ENCODE measurements at regions not wholly inside any gene's neighbourhood (a gene's known extent, or its start where the extent isn't known, plus 50 kb on each side); places are given as distances from the start of the nearest gene placed in this dataset.

DNA sequence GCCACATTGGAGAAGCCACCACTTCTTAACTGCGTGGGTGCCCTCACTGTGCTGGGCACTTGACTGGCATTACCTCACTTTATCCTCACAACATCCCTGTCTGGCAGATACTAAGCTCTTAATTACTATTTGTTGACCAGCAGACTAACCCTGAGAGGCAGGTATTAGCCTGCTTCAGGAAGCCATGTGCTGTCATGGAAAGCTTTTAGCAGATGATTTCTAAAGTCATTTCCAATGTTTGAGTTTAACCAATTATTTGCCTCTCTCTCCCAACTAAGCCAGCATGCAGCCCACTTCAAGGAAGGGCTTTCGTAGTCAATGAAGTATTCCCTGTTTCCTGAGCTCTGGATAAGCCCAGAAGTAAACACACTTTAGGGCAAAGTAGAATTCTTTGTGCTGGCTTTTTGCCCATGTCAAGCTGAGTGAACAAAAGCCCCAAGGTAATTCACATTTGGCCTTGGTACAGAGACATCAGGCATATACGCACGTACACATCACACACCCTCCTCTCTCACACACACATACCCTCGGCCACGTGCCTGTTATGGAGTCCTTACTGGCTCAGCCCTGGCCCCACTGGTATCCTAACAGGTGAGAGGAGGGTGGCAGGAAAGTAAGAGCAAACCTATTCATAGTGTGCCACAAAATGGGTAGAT is 108.6 kb downstream of the C1D start:
- H3K4me3 ChIP-seq: no peak overlapping the region
- no peaks in the 10 kb centered on the region for H3K4me1 ChIP-seq
- no peak for TF ChIP-seq POLR2A (IDR thresholded peaks at IDR 0.05)
- TF ChIP-seq, protein P1, sequence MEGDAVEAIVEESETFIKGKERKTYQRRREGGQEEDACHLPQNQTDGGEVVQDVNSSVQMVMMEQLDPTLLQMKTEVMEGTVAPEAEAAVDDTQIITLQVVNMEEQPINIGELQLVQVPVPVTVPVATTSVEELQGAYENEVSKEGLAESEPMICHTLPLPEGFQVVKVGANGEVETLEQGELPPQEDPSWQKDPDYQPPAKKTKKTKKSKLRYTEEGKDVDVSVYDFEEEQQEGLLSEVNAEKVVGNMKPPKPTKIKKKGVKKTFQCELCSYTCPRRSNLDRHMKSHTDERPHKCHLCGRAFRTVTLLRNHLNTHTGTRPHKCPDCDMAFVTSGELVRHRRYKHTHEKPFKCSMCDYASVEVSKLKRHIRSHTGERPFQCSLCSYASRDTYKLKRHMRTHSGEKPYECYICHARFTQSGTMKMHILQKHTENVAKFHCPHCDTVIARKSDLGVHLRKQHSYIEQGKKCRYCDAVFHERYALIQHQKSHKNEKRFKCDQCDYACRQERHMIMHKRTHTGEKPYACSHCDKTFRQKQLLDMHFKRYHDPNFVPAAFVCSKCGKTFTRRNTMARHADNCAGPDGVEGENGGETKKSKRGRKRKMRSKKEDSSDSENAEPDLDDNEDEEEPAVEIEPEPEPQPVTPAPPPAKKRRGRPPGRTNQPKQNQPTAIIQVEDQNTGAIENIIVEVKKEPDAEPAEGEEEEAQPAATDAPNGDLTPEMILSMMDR (IDR thresholded peaks at IDR 0.05): no peak
- no peak for TF ChIP-seq POLR2AphosphoS5 (IDR thresholded peaks at IDR 0.05)
- TF ChIP-seq EP300 (IDR thresholded peaks at IDR 0.05): no peak
- H3K9me3 ChIP-seq: no peaks in the 10 kb centered on the region
- WGBS, 2 donors: 15 to 59% methylated on average over 6 of the region's 6 CpGs
- no peak overlapping the region for H3K27ac ChIP-seq
- no peak for DNase-seq
- no peaks in the 10 kb centered on the region for H3K36me3 ChIP-seq
- no peaks in the 10 kb centered on the region for H3K27me3 ChIP-seq
- intact Hi-C loops (cut with DNase I): no loop called here

DNA sequence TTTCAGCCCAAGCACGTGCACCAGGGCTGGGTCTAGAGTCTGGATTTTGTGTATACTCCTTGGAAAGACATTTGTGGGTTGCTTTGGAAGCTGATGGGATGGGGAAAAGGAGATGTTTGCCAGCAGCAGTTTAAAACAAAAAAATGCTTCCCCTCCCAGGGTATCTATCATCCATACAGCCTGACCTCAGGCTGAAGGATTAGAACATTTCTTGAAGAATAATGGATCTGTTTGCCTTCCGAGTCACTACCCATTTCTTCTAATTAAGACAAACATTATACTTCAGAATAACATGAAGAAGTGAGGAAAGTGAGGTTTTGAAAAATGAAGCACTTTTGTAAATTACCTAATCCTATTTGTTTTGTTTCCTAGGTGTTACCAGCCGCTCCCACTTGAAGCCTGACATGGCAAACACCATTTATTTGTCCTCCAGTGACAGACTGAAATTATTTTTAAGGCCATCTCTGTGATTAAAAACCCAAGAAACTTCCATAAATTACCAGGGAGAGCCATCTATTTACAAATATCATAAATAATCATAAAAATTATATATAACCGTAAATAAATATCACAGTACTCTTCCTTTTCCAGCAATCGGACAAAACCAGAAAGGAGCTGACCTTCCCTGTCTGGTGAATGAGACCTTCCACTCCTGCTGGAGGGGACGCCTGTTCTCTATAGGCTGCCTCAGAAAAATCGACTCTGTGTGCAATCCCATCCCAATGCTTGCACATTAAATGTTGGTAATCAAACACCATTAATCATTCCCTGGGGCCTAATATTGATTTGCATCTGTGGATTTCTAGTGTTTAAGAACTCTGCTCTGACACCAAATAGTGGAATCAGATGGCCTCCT is 106.8 kb downstream of the C1D start:
- Histone ChIP-seq H3K36me3 (no peaks in the 10 kb centered on the region), H3K4me3 (no peak overlapping the region), H3K4me1 (no peaks in the 10 kb centered on the region), H3K9me3 (no peaks in the 10 kb centered on the region), H3K27ac (no peak overlapping the region), H3K27me3 (no peaks in the 10 kb centered on the region)
- no peak for DNase-seq
- TF ChIP-seq POLR2A (IDR thresholded peaks at IDR 0.05): no peak
- TF ChIP-seq EP300 (IDR thresholded peaks at IDR 0.05): no peak
- TF ChIP-seq, protein P1 (IDR thresholded peaks at IDR 0.05): no peak
- TF ChIP-seq POLR2AphosphoS5 (IDR thresholded peaks at IDR 0.05): no peak
- intact Hi-C loops (cut with DNase I): no loop called here
- 86% methylated on average over 7 of the region's 7 CpGs for WGBS, 2 donors

DNA sequence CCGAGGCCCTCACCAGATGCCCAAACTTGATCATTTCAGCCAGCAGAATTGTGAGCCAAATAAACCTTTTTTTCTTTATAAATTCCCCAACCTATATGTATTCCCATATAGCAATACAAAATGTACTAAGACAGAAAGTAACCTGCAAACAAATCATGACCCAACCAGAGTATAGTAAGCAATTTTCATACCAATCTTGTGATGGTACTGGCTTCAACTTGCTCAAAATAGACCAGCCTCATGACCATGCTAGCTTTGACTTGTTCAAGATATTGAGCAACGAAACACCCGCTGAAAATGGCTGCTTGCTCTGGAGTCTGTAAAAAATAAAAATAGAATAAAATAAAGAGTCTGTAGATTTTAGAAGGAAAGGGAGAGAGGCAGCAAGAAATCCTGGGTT is 97.6 kb downstream of the C1D start:
- no peak for TF ChIP-seq POLR2AphosphoS5 (IDR thresholded peaks at IDR 0.05)
- TF ChIP-seq, protein P1 (IDR thresholded peaks at IDR 0.05): no peak
- TF ChIP-seq POLR2A (IDR thresholded peaks at IDR 0.05): no peak
- no peak for TF ChIP-seq EP300 (IDR thresholded peaks at IDR 0.05)
- no peak overlapping the region for H3K27ac ChIP-seq
- no peak for DNase-seq
- H3K4me1 ChIP-seq: no peaks in the 10 kb centered on the region
- 89 to 93% methylated on average over 3 of the region's 3 CpGs for WGBS, 2 donors
- H3K27me3 ChIP-seq: no peaks in the 10 kb centered on the region
- H3K4me3 ChIP-seq: no peak overlapping the region
- no peaks in the 10 kb centered on the region for H3K9me3 ChIP-seq
- intact Hi-C loops (cut with DNase I): no loop called here
- no peaks in the 10 kb centered on the region for H3K36me3 ChIP-seq

DNA sequence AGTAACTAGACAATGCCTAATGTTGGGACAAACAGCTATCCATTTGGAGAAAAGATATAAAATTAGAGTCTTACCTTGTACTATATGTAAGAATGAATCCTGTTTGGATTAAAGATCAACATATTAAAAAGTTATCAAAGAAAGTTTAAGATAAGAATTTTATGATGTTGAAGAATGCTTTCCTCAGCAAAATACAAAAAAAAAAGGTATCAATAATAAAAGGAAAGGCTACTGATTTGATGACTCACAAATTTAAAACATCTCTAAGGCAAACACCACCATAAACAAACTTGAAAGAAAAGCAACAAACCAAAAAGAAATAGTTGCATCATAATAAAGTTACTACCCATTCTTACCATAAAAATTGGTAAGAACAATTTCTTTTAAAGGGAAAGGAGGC is 92.7 kb downstream of the C1D start:
- no peaks in the 10 kb centered on the region for H3K36me3 ChIP-seq
- no peaks in the 10 kb centered on the region for H3K9me3 ChIP-seq
- no peak for DNase-seq
- H3K27me3 ChIP-seq: no peaks in the 10 kb centered on the region
- no peak overlapping the region for H3K4me3 ChIP-seq
- no peak overlapping the region for H3K27ac ChIP-seq
- TF ChIP-seq EP300 (IDR thresholded peaks at IDR 0.05) (no peak), POLR2A (IDR thresholded peaks at IDR 0.05) (no peak), POLR2AphosphoS5 (IDR thresholded peaks at IDR 0.05) (no peak)
- TF ChIP-seq, protein P1 (IDR thresholded peaks at IDR 0.05): no peak
- peaks cover 0 to 4% (median 0%) of the 10 kb centered on the region in 4 donors for H3K4me1 ChIP-seq
- intact Hi-C loops (cut with DNase I): no loop called here

Measured in sigmoid colon (tissue), 6 donors.